Testis (tissue), 2 donors: ENCODE measurements at regions not wholly inside any gene's neighbourhood (a gene's known extent, or its start where the extent isn't known, plus 50 kb on each side); places are given as distances from the start of the nearest gene placed in this dataset.

Experiments
- DNase-seq: peaks from one replicate; pipeline ENCODE4 v3.0.0-alpha.2; 2019
- H3K27ac ChIP-seq, 2 donors: fragments of 200-600 bp; sonication (generic); one replicate each; pipeline ENCODE4 v1.5.1; 2019
- H3K27me3 ChIP-seq: fragments of 200-600 bp; sonication (generic); one replicate; pipeline ENCODE4 v1.5.1; 2019
- H3K36me3 ChIP-seq: fragments of 200-600 bp; sonication (generic); one replicate; pipeline ENCODE4 v1.5.1; 2017; ENCODE audit warnings: low read depth; ENCODE audit errors: missing control alignments
- H3K4me1 ChIP-seq: fragments of 200-600 bp; sonication (generic); one replicate; pipeline ENCODE4 v1.5.1; 2019
- H3K4me3 ChIP-seq, 2 donors: fragments of 200-600 bp; sonication (generic); one replicate each; pipeline ENCODE4 v1.5.1; 2017 to 2019
- H3K9me3 ChIP-seq: fragments of 200-600 bp; sonication (generic); one replicate; pipeline ENCODE4 v1.5.1; 2017
- CTCF ChIP-seq, 3 experiments: fragments of 450-650 bp in 2 of 3; fragments of 200-600 bp in 1 of 3; sonication (generic) in 1 of 3; IDR thresholded peaks; one replicate each; pipeline ENCODE4 v1.5.1; 2016 to 2019; ENCODE audit warnings: antibody characterized with exemption in 3 of 3, mild to moderate bottlenecking in 2 of 3, moderate library complexity in 1 of 3
- POLR2A ChIP-seq: fragments of 450-650 bp; IDR thresholded peaks from one replicate; pipeline ENCODE4 v1.6.1; 2017; ENCODE audit warnings: antibody characterized with exemption, mild to moderate bottlenecking, moderate library complexity
- WGBS, 2 donors: methylation state at CpG; one replicate each; pipeline ENCODE4 v1.1.5; 2018; 5-methylcytosine and 5-hydroxymethylcytosine counted together
- intact Hi-C: fragments of 100-400 bp; cut with DNase I; formaldehyde crosslinking; loops from one replicate; pipeline ENCODE4 v1.15.1; 2023; ENCODE audit warnings: low total_unique reads

DNA sequence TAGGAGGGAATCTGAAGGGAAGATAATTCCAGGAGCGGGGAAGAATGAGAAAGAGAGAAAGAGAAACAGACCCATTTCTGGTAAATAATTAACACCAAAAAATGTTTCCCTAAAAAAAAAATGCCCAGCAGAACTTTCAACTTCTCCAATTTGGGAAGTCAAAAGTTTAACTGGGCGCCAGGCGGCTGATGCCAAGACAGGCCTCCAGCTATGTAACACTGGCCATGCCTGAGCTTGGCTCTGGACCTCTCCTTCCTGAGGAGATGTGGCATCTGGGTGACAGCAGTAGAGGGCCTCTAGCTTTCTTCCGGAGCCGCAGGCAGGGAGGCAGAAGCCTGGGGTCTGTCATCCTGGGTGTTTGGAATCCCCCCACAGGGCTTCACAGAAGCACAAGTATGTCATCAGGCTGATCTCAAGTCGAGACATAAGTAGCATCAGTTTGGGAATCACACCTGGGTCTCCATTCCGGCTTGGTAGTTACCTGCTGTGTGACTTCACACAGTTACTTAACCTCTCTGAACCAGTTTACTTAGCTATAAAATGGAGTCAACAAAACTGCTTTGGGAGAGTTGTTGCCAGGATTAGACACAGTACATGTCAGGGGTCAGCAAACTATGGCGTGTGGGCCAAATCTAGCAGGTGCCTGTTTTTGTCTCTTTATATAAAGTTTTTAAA is 50.5 kb upstream of the TCF7L2 start:
- no peaks in the 10 kb centered on the region for H3K9me3 ChIP-seq
- no peak for DNase-seq
- TF ChIP-seq POLR2A (no peak), CTCF (IDR thresholded peaks at IDR 0.05) (no peak)
- WGBS, 2 donors: 87 to 89% methylated on average over 6 to 8 of the region's 8 CpGs
- H3K36me3 ChIP-seq: no peaks in the 10 kb centered on the region
- H3K4me3 ChIP-seq: no peak overlapping the region
- no peaks in the 10 kb centered on the region for H3K4me1 ChIP-seq
- intact Hi-C loops: no loop called here
- H3K27me3 ChIP-seq: no peaks in the 10 kb centered on the region
- H3K27ac ChIP-seq: no peak overlapping the region
